Cardiac muscle cell (in vitro differentiated cells and primary cell): ENCODE measurements at regions not wholly inside any gene's neighbourhood (a gene's known extent, or its start where the extent isn't known, plus 50 kb on each side); places are given as distances from the start of the nearest gene placed in this dataset.

Source experiments
- DNase-seq, 2 donors: peaks; one replicate each; pipeline versions ENCODE4 v3.0.0 to v3.0.0-alpha.2; 2010 to 2017; ENCODE audit warnings: low read depth in 1 of 2, low spot score in 1 of 2
- H3K27ac ChIP-seq: fragments of 200-600 bp; sonication (generic); 2 replicates; pipeline ENCODE4 v1.5.1; 2016
- H3K27me3 ChIP-seq: fragments of 200-600 bp; sonication (generic); 2 replicates; pipeline ENCODE4 v1.6.0; 2016; ENCODE audit warnings: control low read depth
- H3K36me3 ChIP-seq: fragments of 200-600 bp; sonication (generic); 2 replicates; pipeline ENCODE4 v1.5.1; 2016; ENCODE audit warnings: control low read depth
- H3K4me1 ChIP-seq: fragments of 200-600 bp; sonication (generic); 2 replicates; pipeline ENCODE4 v1.8.1; 2017; ENCODE audit warnings: low read depth, mild to moderate bottlenecking, mixed run types
- H3K4me3 ChIP-seq: fragments of 200-600 bp; sonication (generic); 2 replicates; pipeline ENCODE4 v1.5.1; 2016; ENCODE audit warnings: mild to moderate bottlenecking
- H3K9me3 ChIP-seq: fragments of 200-600 bp; sonication (generic); 2 replicates; pipeline ENCODE4 v1.5.1; 2017; ENCODE audit warnings: low read depth, mild to moderate bottlenecking, control low read depth
- TF ChIP-seq, protein P1 (sequence below): IDR thresholded peaks from 2 replicates; pipeline ENCODE4 v1.5.1; 2012; ENCODE audit warnings: low read depth, mild to moderate bottlenecking, low read length

- no peak overlapping the region for H3K4me3 ChIP-seq
- no peaks in the 10 kb centered on the region for H3K36me3 ChIP-seq
- H3K27me3 ChIP-seq: no peaks in the 10 kb centered on the region
- no peaks in the 10 kb centered on the region for H3K4me1 ChIP-seq
- H3K27ac ChIP-seq: no peak overlapping the region
- no peaks in the 10 kb centered on the region for H3K9me3 ChIP-seq
- TF ChIP-seq, protein P1, sequence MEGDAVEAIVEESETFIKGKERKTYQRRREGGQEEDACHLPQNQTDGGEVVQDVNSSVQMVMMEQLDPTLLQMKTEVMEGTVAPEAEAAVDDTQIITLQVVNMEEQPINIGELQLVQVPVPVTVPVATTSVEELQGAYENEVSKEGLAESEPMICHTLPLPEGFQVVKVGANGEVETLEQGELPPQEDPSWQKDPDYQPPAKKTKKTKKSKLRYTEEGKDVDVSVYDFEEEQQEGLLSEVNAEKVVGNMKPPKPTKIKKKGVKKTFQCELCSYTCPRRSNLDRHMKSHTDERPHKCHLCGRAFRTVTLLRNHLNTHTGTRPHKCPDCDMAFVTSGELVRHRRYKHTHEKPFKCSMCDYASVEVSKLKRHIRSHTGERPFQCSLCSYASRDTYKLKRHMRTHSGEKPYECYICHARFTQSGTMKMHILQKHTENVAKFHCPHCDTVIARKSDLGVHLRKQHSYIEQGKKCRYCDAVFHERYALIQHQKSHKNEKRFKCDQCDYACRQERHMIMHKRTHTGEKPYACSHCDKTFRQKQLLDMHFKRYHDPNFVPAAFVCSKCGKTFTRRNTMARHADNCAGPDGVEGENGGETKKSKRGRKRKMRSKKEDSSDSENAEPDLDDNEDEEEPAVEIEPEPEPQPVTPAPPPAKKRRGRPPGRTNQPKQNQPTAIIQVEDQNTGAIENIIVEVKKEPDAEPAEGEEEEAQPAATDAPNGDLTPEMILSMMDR: no peak
- DNase-seq: peak in 1 of 2 donors; percentile 10
These were observed 462.9 kb downstream of the TXNL1 start for GRCh38 chr18:56175330-56176001.

GRCh38 chr18:56173542-56174220 lies 464.7 kb downstream of the TXNL1 start:
- H3K27ac ChIP-seq: no peak overlapping the region
- H3K4me1 ChIP-seq: peaks cover under 1% of the 10 kb centered on the region
- H3K36me3 ChIP-seq: no peaks in the 10 kb centered on the region
- TF ChIP-seq, protein P1: no peak
- DNase-seq: no peak
- H3K4me3 ChIP-seq: no peak overlapping the region
- H3K9me3 ChIP-seq: no peaks in the 10 kb centered on the region
- H3K27me3 ChIP-seq: no peaks in the 10 kb centered on the region

DNA sequence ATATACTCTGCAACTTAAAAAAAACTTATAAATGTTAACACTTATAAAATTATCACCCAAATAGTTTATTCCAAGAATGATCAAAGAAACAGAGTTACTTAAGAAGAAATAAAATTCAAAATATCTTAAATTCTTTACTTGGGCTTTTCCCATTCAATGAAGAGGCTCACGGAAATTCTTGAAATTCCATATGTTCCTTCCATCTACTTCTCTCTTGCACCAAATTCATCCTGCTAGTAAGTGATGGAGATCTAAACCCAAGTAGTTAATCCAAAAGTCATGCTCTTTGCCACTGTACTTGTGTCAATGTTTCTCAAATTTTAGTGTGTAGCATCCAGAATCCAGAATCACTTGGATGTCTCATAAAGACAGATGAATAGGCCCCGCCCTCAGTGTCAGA lies 465.9 kb downstream of the TXNL1 start:
- no peaks in the 10 kb centered on the region for H3K36me3 ChIP-seq
- H3K27ac ChIP-seq: no peak overlapping the region
- no peaks in the 10 kb centered on the region for H3K9me3 ChIP-seq
- H3K27me3 ChIP-seq: no peaks in the 10 kb centered on the region
- no peak for DNase-seq
- H3K4me1 ChIP-seq: peaks cover 12% of the 10 kb centered on the region
- TF ChIP-seq, protein P1: no peak
- H3K4me3 ChIP-seq: no peak overlapping the region

- peaks cover 19% of the 10 kb centered on the region for H3K4me1 ChIP-seq
- H3K27ac ChIP-seq: no peak overlapping the region
- TF ChIP-seq, protein P1: no peak
- no peaks in the 10 kb centered on the region for H3K36me3 ChIP-seq
- H3K27me3 ChIP-seq: no peaks in the 10 kb centered on the region
- no peaks in the 10 kb centered on the region for H3K9me3 ChIP-seq
- H3K4me3 ChIP-seq: no peak overlapping the region
- no peak for DNase-seq
These were observed 466.5 kb downstream of the TXNL1 start for GRCh38 chr18:56171848-56172247.

GRCh38 chr18:56168049-56168781 lies 470.2 kb downstream of the TXNL1 start:
- H3K4me3 ChIP-seq: no peak overlapping the region
- peak overlapping the region; percentile 48 for H3K27ac ChIP-seq
- TF ChIP-seq, protein P1: no peak
- no peaks in the 10 kb centered on the region for H3K36me3 ChIP-seq
- no peaks in the 10 kb centered on the region for H3K9me3 ChIP-seq
- peaks cover 26% of the 10 kb centered on the region for H3K4me1 ChIP-seq
- peak in 1 of 2 donors; percentile 59 for DNase-seq
- no peaks in the 10 kb centered on the region for H3K27me3 ChIP-seq
